Endothelial cell of umbilical vein (primary cell): ENCODE measurements at regions not wholly inside any gene's neighbourhood (a gene's known extent, or its start where the extent isn't known, plus 50 kb on each side); places are given as distances from the start of the nearest gene placed in this dataset.

Experiments used
- EZH2 ChIP-seq: IDR thresholded peaks from 2 replicates; pipeline ENCODE4 v1.6.1; 2012; ENCODE audit warnings: borderline replicate concordance, low read depth, mild to moderate bottlenecking, moderate library complexity, low read length, inconsistent platforms; ENCODE audit not compliant: severe bottlenecking
- POLR2A ChIP-seq: IDR thresholded peaks from 2 replicates; pipeline ENCODE4 v1.6.1; 2012; ENCODE audit warnings: low read depth, mild to moderate bottlenecking, control low read depth, low read length
- TF ChIP-seq, protein P1 (sequence below), 2 donors: IDR thresholded peaks; 1 replicate in 1 of 2; 2 replicates in 1 of 2; pipeline ENCODE4 v1.5.1; 2011; ENCODE audit warnings: low read length in 2 of 2, mild to moderate bottlenecking in 2 of 2, moderate library complexity in 2 of 2, control low read depth in 1 of 2, inconsistent platforms in 1 of 2, low read depth in 1 of 2; ENCODE audit not compliant: insufficient read depth in 1 of 2; ENCODE audit errors: extremely low read depth in 1 of 2

- TF ChIP-seq, protein P1, sequence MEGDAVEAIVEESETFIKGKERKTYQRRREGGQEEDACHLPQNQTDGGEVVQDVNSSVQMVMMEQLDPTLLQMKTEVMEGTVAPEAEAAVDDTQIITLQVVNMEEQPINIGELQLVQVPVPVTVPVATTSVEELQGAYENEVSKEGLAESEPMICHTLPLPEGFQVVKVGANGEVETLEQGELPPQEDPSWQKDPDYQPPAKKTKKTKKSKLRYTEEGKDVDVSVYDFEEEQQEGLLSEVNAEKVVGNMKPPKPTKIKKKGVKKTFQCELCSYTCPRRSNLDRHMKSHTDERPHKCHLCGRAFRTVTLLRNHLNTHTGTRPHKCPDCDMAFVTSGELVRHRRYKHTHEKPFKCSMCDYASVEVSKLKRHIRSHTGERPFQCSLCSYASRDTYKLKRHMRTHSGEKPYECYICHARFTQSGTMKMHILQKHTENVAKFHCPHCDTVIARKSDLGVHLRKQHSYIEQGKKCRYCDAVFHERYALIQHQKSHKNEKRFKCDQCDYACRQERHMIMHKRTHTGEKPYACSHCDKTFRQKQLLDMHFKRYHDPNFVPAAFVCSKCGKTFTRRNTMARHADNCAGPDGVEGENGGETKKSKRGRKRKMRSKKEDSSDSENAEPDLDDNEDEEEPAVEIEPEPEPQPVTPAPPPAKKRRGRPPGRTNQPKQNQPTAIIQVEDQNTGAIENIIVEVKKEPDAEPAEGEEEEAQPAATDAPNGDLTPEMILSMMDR (IDR thresholded peaks at IDR 0.05; ENCODE audit: extremely low read depth in 1 of 2, insufficient read depth in 1 of 2, low read depth in 1 of 2, low read length in 2 of 2), result no peak
- TF ChIP-seq EZH2 (no peak), POLR2A (no peak)
Observed at GRCh38 chr16:72458035-72458434, 286.1 kb upstream of the PMFBP1 start.
